ENCODE measurements at regions not wholly inside any gene's neighbourhood (a gene's known extent, or its start where the extent isn't known, plus 50 kb on each side); places are given as distances from the start of the nearest gene placed in this dataset.

- FAIRE-seq: no peak
- no peak for TF ChIP-seq CTCF (IDR thresholded peaks at IDR 0.05; ENCODE audit: insufficient read depth, low read length, severe bottlenecking)
- H3K4me3 ChIP-seq (ENCODE audit: low read depth, low read length): no peak overlapping the region
- no peak for DNase-seq (ENCODE audit: low read depth)
- no peaks in the 10 kb centered on the region for H3K27me3 ChIP-seq (ENCODE audit: control insufficient read depth, insufficient read depth, low read length)
- H3K36me3 ChIP-seq (ENCODE audit: control insufficient read depth, insufficient read depth, low read length): no peaks in the 10 kb centered on the region
Observed at GRCh38 chr2:122750095-122750494, 994.6 kb downstream of the TSN start.

GRCh38 chr2:122750808-122751207, 995.4 kb downstream of the TSN start:
- no peak for FAIRE-seq
- no peak for DNase-seq (ENCODE audit: low read depth)
- Histone ChIP-seq H3K36me3 (ENCODE audit: control insufficient read depth, insufficient read depth, low read length) (no peaks in the 10 kb centered on the region), H3K27me3 (ENCODE audit: control insufficient read depth, insufficient read depth, low read length) (no peaks in the 10 kb centered on the region), H3K4me3 (ENCODE audit: low read depth, low read length) (no peak overlapping the region)
- no peak for TF ChIP-seq CTCF (IDR thresholded peaks at IDR 0.05; ENCODE audit: insufficient read depth, low read length, severe bottlenecking)

- FAIRE-seq (no peak), DNase-seq (ENCODE audit: low read depth) (no peak)
- Histone ChIP-seq H3K27me3 (ENCODE audit: control insufficient read depth, insufficient read depth, low read length) (no peaks in the 10 kb centered on the region), H3K4me3 (ENCODE audit: low read depth, low read length) (no peak overlapping the region), H3K36me3 (ENCODE audit: control insufficient read depth, insufficient read depth, low read length) (no peaks in the 10 kb centered on the region)
- no peak for TF ChIP-seq CTCF (IDR thresholded peaks at IDR 0.05; ENCODE audit: insufficient read depth, low read length, severe bottlenecking)
Observed at GRCh38 chr2:122753336-122753735, 997.9 kb downstream of the TSN start.

- Histone ChIP-seq H3K36me3 (ENCODE audit: control insufficient read depth, insufficient read depth, low read length) (no peaks in the 10 kb centered on the region), H3K4me3 (ENCODE audit: low read depth, low read length) (no peak overlapping the region), H3K27me3 (ENCODE audit: control insufficient read depth, insufficient read depth, low read length) (no peaks in the 10 kb centered on the region)
- DNase-seq (ENCODE audit: low read depth) (no peak), FAIRE-seq (no peak)
- no peak for TF ChIP-seq CTCF (IDR thresholded peaks at IDR 0.05; ENCODE audit: insufficient read depth, low read length, severe bottlenecking)
Observed at GRCh38 chr2:122754561-122754960, 999.1 kb downstream of the TSN start.

- Histone ChIP-seq H3K4me3 (ENCODE audit: low read depth, low read length) (no peak overlapping the region), H3K27me3 (ENCODE audit: control insufficient read depth, insufficient read depth, low read length) (no peaks in the 10 kb centered on the region), H3K36me3 (ENCODE audit: control insufficient read depth, insufficient read depth, low read length) (no peaks in the 10 kb centered on the region)
- no peak for DNase-seq (ENCODE audit: low read depth)
- FAIRE-seq: no peak
- no peak for TF ChIP-seq CTCF (IDR thresholded peaks at IDR 0.05; ENCODE audit: insufficient read depth, low read length, severe bottlenecking)
Observed at GRCh38 chr2:122755281-122755780, 999.9 kb downstream of the TSN start.

GRCh38 chr2:122758967-122759366, 1003.5 kb downstream of the TSN start:
- no peaks in the 10 kb centered on the region for H3K27me3 ChIP-seq (ENCODE audit: control insufficient read depth, insufficient read depth, low read length)
- H3K36me3 ChIP-seq (ENCODE audit: control insufficient read depth, insufficient read depth, low read length): no peaks in the 10 kb centered on the region
- no peak overlapping the region for H3K4me3 ChIP-seq (ENCODE audit: low read depth, low read length)
- no peak for TF ChIP-seq CTCF (IDR thresholded peaks at IDR 0.05; ENCODE audit: insufficient read depth, low read length, severe bottlenecking)
- no peak for DNase-seq (ENCODE audit: low read depth)
- FAIRE-seq: no peak

Data from bronchial epithelial cell (primary cell).